Keratinocyte (primary cell): ENCODE measurements at regions not wholly inside any gene's neighbourhood (a gene's known extent, or its start where the extent isn't known, plus 50 kb on each side); places are given as distances from the start of the nearest gene placed in this dataset.

Source experiments
- DNase-seq: peaks from one replicate; pipeline ENCODE4 v3.0.0-alpha.2; 2011; ENCODE audit warnings: low read depth, missing footprints, low spot score
- FAIRE-seq: peaks from 2 replicates; lab custom pipeline; 2011; peaks lifted over from hg19 to GRCh38; lab: Jason Lieb, UNC
- H2AFZ ChIP-seq: 2 replicates; pipeline ENCODE4 v1.6.0; 2012; ENCODE audit warnings: low read length, control low read depth, inconsistent platforms; ENCODE audit not compliant: control insufficient read depth
- H3K27ac ChIP-seq: 2 replicates; pipeline ENCODE4 v1.5.1; 2011; ENCODE audit warnings: low read length; ENCODE audit not compliant: control insufficient read depth, insufficient read depth
- H3K27me3 ChIP-seq: 3 replicates; pipeline ENCODE4 v1.6.0; 2011; ENCODE audit warnings: low read length; ENCODE audit not compliant: control insufficient read depth, insufficient read depth; ENCODE audit errors: extremely low read depth
- H3K36me3 ChIP-seq, 2 experiments: 2 replicates in 1 of 2; 3 replicates in 1 of 2; pipeline ENCODE4 v1.5.1; 2011; ENCODE audit warnings: low read length in 2 of 2, mild to moderate bottlenecking in 1 of 2; ENCODE audit not compliant: control insufficient read depth in 2 of 2, insufficient read depth in 2 of 2; ENCODE audit errors: extremely low read depth in 1 of 2
- H3K4me1 ChIP-seq: 3 replicates; pipeline ENCODE4 v1.5.1; 2011; ENCODE audit warnings: low read length; ENCODE audit not compliant: control insufficient read depth, insufficient read depth; ENCODE audit errors: extremely low read depth
- H3K4me2 ChIP-seq: 3 replicates; pipeline ENCODE4 v1.6.0; 2011; ENCODE audit warnings: low read depth, low read length; ENCODE audit not compliant: control insufficient read depth, insufficient read depth; ENCODE audit errors: extremely low read depth
- H3K4me3 ChIP-seq, 3 experiments: fragments of 200-600 bp in 1 of 3; sonication (generic) in 1 of 3; 2 replicates in 2 of 3; 3 replicates in 1 of 3; pipeline ENCODE4 v1.5.1; 2011 to 2016; ENCODE audit warnings: low read length in 3 of 3, mild to moderate bottlenecking in 3 of 3, control low read depth in 2 of 3, inconsistent platforms in 1 of 3, low read depth in 1 of 3, mixed read lengths in 1 of 3, mixed run types in 1 of 3, moderate library complexity in 1 of 3; ENCODE audit not compliant: control insufficient read depth in 2 of 3, insufficient read depth in 2 of 3; ENCODE audit errors: extremely low read depth in 1 of 3
- H3K79me2 ChIP-seq: 2 replicates; pipeline ENCODE4 v1.6.0; 2012; ENCODE audit warnings: low read length; ENCODE audit not compliant: control insufficient read depth, insufficient read depth
- H3K9ac ChIP-seq: 3 replicates; pipeline ENCODE4 v1.6.0; 2011; ENCODE audit warnings: low read length; ENCODE audit not compliant: control insufficient read depth, insufficient read depth; ENCODE audit errors: extremely low read depth
- H3K9me1 ChIP-seq: 3 replicates; pipeline ENCODE4 v1.6.0; 2011; ENCODE audit warnings: low read length; ENCODE audit not compliant: control insufficient read depth, insufficient read depth; ENCODE audit errors: extremely low read depth
- H3K9me3 ChIP-seq: 2 replicates; pipeline ENCODE4 v1.5.1; 2012; ENCODE audit warnings: low read depth, low read length; ENCODE audit not compliant: control insufficient read depth
- H4K20me1 ChIP-seq: 3 replicates; pipeline ENCODE4 v1.6.0; 2011; ENCODE audit warnings: low read length; ENCODE audit not compliant: control insufficient read depth, insufficient read depth; ENCODE audit errors: extremely low read depth
- EZH2 ChIP-seq: IDR thresholded peaks from one replicate; pipeline ENCODE4 v1.6.1; 2012; ENCODE audit warnings: inconsistent platforms, mild to moderate bottlenecking, low read length, moderate library complexity
- dilution Hi-C: fragments of 300-500 bp; cut with MboI; formaldehyde crosslinking; loops from one replicate; pipeline ENCODE4 v1.7.0; 2020; ENCODE audit warnings: low sequenced_read_pairs; ENCODE audit not compliant: extremely low pct_ligation_motif_present
- TF ChIP-seq, protein P1 (sequence below), 3 experiments: IDR thresholded peaks in 1 of 3; conservative IDR thresholded peaks in 1 of 3; optimal IDR thresholded peaks in 1 of 3; 2 replicates in 2 of 3; 3 replicates in 1 of 3; pipeline versions ENCODE3 to v1.5.1; 2011; ENCODE audit warnings: low read length in 3 of 3, mild to moderate bottlenecking in 3 of 3, moderate library complexity in 2 of 3, control low read depth in 1 of 3, inconsistent platforms in 1 of 3; ENCODE audit not compliant: insufficient read depth in 2 of 3; ENCODE audit errors: extremely low read depth in 1 of 3

DNA sequence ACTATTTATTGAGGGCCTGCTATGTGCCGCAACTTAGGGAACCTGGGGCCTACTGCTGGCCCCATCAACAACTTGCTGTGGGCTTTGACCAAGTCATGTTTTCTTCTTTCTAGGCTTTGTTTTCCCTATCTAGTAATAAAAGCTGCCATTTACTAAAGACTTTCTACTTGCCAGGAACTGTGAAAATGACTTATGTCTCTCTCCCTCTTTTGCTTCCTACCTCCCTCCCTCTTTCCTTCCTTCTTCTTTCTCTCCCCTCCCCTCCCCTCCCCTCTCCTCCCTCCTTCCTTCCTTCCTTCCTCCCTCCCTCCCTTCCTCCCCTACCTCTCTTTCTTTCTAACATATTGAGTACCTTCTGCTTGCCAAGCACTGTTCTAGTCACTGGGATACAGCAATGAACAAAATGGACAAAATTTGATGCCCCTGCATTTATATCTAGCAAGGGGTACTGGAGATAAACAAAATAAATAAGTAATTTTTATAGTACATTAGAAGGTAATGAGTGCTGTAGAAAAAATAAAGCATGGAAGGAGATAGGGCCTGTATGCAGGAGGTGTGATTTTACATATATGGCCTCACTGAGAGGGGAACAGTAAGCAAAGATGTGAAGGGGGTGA lies 170.3 kb upstream of the USP24 start:
- Histone ChIP-seq H3K9ac (no peak overlapping the region), H3K4me1 (no peaks in the 10 kb centered on the region), H3K4me2 (no peak overlapping the region), H3K36me3 (no peaks in the 10 kb centered on the region), H2AFZ (no peak overlapping the region), H3K27me3 (no peaks in the 10 kb centered on the region), H3K27ac (no peak overlapping the region), H3K4me3 (no peak overlapping the region), H3K9me3 (no peaks in the 10 kb centered on the region), H3K79me2 (no peaks in the 10 kb centered on the region), H3K9me1 (no peaks in the 10 kb centered on the region), H4K20me1 (no peaks in the 10 kb centered on the region)
- FAIRE-seq (no peak), DNase-seq (no peak)
- dilution Hi-C loops, result no loop called here
- no peak for TF ChIP-seq EZH2
- TF ChIP-seq, protein P1, sequence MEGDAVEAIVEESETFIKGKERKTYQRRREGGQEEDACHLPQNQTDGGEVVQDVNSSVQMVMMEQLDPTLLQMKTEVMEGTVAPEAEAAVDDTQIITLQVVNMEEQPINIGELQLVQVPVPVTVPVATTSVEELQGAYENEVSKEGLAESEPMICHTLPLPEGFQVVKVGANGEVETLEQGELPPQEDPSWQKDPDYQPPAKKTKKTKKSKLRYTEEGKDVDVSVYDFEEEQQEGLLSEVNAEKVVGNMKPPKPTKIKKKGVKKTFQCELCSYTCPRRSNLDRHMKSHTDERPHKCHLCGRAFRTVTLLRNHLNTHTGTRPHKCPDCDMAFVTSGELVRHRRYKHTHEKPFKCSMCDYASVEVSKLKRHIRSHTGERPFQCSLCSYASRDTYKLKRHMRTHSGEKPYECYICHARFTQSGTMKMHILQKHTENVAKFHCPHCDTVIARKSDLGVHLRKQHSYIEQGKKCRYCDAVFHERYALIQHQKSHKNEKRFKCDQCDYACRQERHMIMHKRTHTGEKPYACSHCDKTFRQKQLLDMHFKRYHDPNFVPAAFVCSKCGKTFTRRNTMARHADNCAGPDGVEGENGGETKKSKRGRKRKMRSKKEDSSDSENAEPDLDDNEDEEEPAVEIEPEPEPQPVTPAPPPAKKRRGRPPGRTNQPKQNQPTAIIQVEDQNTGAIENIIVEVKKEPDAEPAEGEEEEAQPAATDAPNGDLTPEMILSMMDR (optimal IDR thresholded peaks at IDR 0.05 in 1 of 3, IDR thresholded peaks at IDR 0.05 in 1 of 3, conservative IDR thresholded peaks at IDR 0.05 in 1 of 3; ENCODE audit: extremely low read depth in 1 of 3, insufficient read depth in 2 of 3, low read length in 3 of 3), result no peak

DNA sequence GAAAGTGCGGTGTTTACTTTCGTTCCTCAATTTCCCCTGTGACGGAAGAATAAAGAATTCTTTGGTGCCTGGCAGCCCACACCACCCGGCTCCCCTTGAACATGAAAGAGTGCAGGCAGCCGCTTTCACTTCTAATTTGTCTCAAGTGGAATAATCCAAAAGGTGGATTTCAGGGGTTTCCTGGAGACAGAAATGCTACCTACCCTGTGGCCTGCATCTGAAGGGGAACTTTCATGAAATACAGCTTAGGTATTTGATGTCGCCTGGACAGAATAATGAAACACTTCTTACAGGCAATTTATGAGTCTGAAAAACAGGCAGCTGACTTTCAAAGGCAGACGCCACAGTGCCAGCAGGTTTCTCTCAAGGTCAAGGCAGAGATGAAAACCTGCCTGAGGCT lies 169.5 kb upstream of the USP24 start:
- H3K27ac ChIP-seq, result no peak overlapping the region

More for the DNA sequence above, 169.5 kb upstream of the USP24 start:
- DNase-seq (no peak), FAIRE-seq (no peak)
- Histone ChIP-seq H3K4me2 (no peak overlapping the region), H3K4me1 (no peaks in the 10 kb centered on the region), H3K4me3 (no peak overlapping the region), H2AFZ (no peak overlapping the region), H3K9me1 (no peaks in the 10 kb centered on the region), H3K79me2 (no peaks in the 10 kb centered on the region), H3K36me3 (no peaks in the 10 kb centered on the region), H3K27me3 (no peaks in the 10 kb centered on the region), H4K20me1 (no peaks in the 10 kb centered on the region), H3K9me3 (no peaks in the 10 kb centered on the region), H3K9ac (no peak overlapping the region)
- dilution Hi-C loops, result no loop called here
- TF ChIP-seq, protein P1 (optimal IDR thresholded peaks at IDR 0.05 in 1 of 3, IDR thresholded peaks at IDR 0.05 in 1 of 3, conservative IDR thresholded peaks at IDR 0.05 in 1 of 3; ENCODE audit: extremely low read depth in 1 of 3, insufficient read depth in 2 of 3, low read length in 3 of 3), result no peak
- TF ChIP-seq EZH2, result no peak
